Panc1 (cell line): ENCODE measurements at regions not wholly inside any gene's neighbourhood (a gene's known extent, or its start where the extent isn't known, plus 50 kb on each side); places are given as distances from the start of the nearest gene placed in this dataset.
"Not testable (repeated sequence)": the region's sequence is repeated elsewhere in the genome, so short reads cannot be mapped to it uniquely, and the experiment has no call there.

Experiments used
- ATAC-seq: fragments of 200-7000 bp; cut with Tn5 transposase; 2 replicates; pipeline ENCODE4 v1.9.1; 2020; ENCODE audit warnings: mild to moderate bottlenecking, moderate library complexity
- BruUV-seq: library from RNA; stranded (reverse); fragments of 400-500 nt; replicated peaks from 2 replicates; lab custom pipeline; 2021; lab: Mats Ljungman, UMichigan
- CTCF ChIA-PET: fragments of 300-600 bp; sonication (Branson Sonifier 250); formaldehyde crosslinking; loops from one replicate; lab custom pipeline; 2022; ENCODE audit warnings: antibody characterized with exemption; lab: Charles Lee
- POLR2A ChIA-PET: fragments of 300-600 bp; sonication (Branson Sonifier 250); formaldehyde crosslinking; loops from one replicate; lab custom pipeline; 2022; ENCODE audit warnings: antibody characterized with exemption; lab: Charles Lee
- DNase-seq: peaks from one replicate; pipeline ENCODE4 v3.0.0-alpha.2; 2010; ENCODE audit warnings: low read depth, low spot score
- H3K27ac ChIP-seq: 2 replicates; pipeline ENCODE4 v1.5.1; 2011; ENCODE audit warnings: mild to moderate bottlenecking, low read length, inconsistent platforms
- H3K27me3 ChIP-seq: fragments of 200-500 bp; sonication (Bioruptor generic); 2 replicates; pipeline ENCODE4 v1.6.0; 2014; ENCODE audit warnings: low read length, inconsistent platforms; ENCODE audit not compliant: control insufficient read depth, insufficient read depth
- H3K36me3 ChIP-seq: fragments of 200-500 bp; sonication (Bioruptor generic); 2 replicates; pipeline ENCODE4 v1.5.1; 2014; ENCODE audit warnings: inconsistent platforms, mild to moderate bottlenecking, low read length, moderate library complexity; ENCODE audit not compliant: control insufficient read depth, insufficient read depth
- H3K4me1 ChIP-seq: 2 replicates; pipeline ENCODE4 v1.5.1; 2011; ENCODE audit warnings: inconsistent platforms, mild to moderate bottlenecking, low read length, moderate library complexity; ENCODE audit not compliant: control insufficient read depth, insufficient read depth
- H3K4me3 ChIP-seq, 2 experiments: 2 replicates each; pipeline ENCODE4 v1.5.1; 2011 to 2012; ENCODE audit warnings: low read depth in 2 of 2, low read length in 2 of 2, mild to moderate bottlenecking in 2 of 2, inconsistent platforms in 1 of 2, moderate library complexity in 1 of 2
- H3K9me3 ChIP-seq: fragments of 200-500 bp; sonication (Bioruptor generic); 2 replicates; pipeline ENCODE4 v1.5.1; 2014; ENCODE audit warnings: low read depth, mild to moderate bottlenecking, inconsistent platforms, low read length, moderate library complexity; ENCODE audit not compliant: control insufficient read depth, insufficient read depth
- CTCF ChIP-seq: fragments of 450-650 bp; IDR thresholded peaks from 2 replicates; pipeline ENCODE4 v1.5.1; 2017; ENCODE audit warnings: mild to moderate bottlenecking
- POLR2AphosphoS5 ChIP-seq: IDR thresholded peaks from 2 replicates; pipeline ENCODE4 v1.6.1; 2012; ENCODE audit warnings: mild to moderate bottlenecking, low read depth, low read length, moderate library complexity
- REST ChIP-seq, 2 experiments: IDR thresholded peaks; 2 replicates each; pipeline ENCODE4 v1.6.1; 2011 to 2012; ENCODE audit warnings: low read depth in 2 of 2, control low read depth in 1 of 2, low read length in 1 of 2, mild to moderate bottlenecking in 1 of 2, moderate library complexity in 1 of 2; ENCODE audit not compliant: insufficient read depth in 1 of 2
- SIN3A ChIP-seq: IDR thresholded peaks from 2 replicates; pipeline ENCODE4 v1.6.1; 2012; ENCODE audit warnings: low read depth, mild to moderate bottlenecking, low read length, moderate library complexity, borderline replicate concordance; ENCODE audit not compliant: insufficient read depth
- TCF7L2 ChIP-seq: IDR thresholded peaks from 2 replicates; pipeline ENCODE4 v1.6.1; 2011; ENCODE audit warnings: mild to moderate bottlenecking, low read depth, low read length, inconsistent platforms
- in situ Hi-C: cut with HindIII; loops from 2 replicates; pipeline ENCODE4 v1.10.0; 2016; ENCODE audit warnings: low sequenced_read_pairs, low pct_unique_long_range_greater_than_20kb
- intact Hi-C: fragments of 100-400 bp; cut with micrococcal nuclease; formaldehyde crosslinking; loops from one replicate; pipeline ENCODE4 v1.10.0; 2022; ENCODE audit not compliant: unreplicated experiment

GRCh38 chr5:2534970-2535369 lies 216.5 kb downstream of the IRX2 start:
- Histone ChIP-seq H3K4me3 (no peak overlapping the region), H3K27ac (no peak overlapping the region)
- intact Hi-C loops: no loop called here

GRCh38 chr5:2534251-2534650 lies 217.2 kb downstream of the IRX2 start:
- in situ Hi-C loops: no loop called here
- Histone ChIP-seq H3K4me3 (no peak overlapping the region), H3K9me3 (no peaks in the 10 kb centered on the region), H3K4me1 (no peaks in the 10 kb centered on the region), H3K27ac (no peak overlapping the region), H3K36me3 (no peaks in the 10 kb centered on the region), H3K27me3 (no peaks in the 10 kb centered on the region; the same call in 1 of the 2 replicates)
- no TSS peak for BruUV-seq
- intact Hi-C loops: no loop called here
- CTCF ChIA-PET: no interaction called here
- ATAC-seq (no peak), DNase-seq (no peak)
- TF ChIP-seq TCF7L2: no peak
- POLR2A ChIA-PET: no interaction called here

More at GRCh38 chr5:2534970-2535369, 216.5 kb downstream of the IRX2 start:
- ATAC-seq: no peak
- DNase-seq: no peak
- ChIA-PET POLR2A (no interaction called here), CTCF (no interaction called here)
- no TSS peak for BruUV-seq
- Histone ChIP-seq H3K4me1 (no peaks in the 10 kb centered on the region), H3K27me3 (no peaks in the 10 kb centered on the region; the same call in 1 of the 2 replicates), H3K9me3 (no peaks in the 10 kb centered on the region), H3K36me3 (no peaks in the 10 kb centered on the region)
- in situ Hi-C loops: no loop called here
- TF ChIP-seq TCF7L2 (no peak), POLR2AphosphoS5 (no peak), SIN3A (no peak), CTCF (no peak), REST (IDR thresholded peaks at IDR 0.05; ENCODE audit: insufficient read depth in 1 of 2, low read depth in 2 of 2, low read length in 1 of 2) (no peak)

GRCh38 chr5:2533848-2534247 lies 217.6 kb downstream of the IRX2 start:
- intact Hi-C loops, in situ Hi-C loops, CTCF ChIA-PET, H3K4me1 ChIP-seq, ATAC-seq, BruUV-seq, H3K27me3 ChIP-seq, DNase-seq, POLR2A ChIA-PET, H3K27ac ChIP-seq, H3K4me3 ChIP-seq, H3K36me3 ChIP-seq, H3K9me3 ChIP-seq: not testable (repeated sequence)
